OCI-LY7 (cell line): ENCODE measurements at regions not wholly inside any gene's neighbourhood (a gene's known extent, or its start where the extent isn't known, plus 50 kb on each side); places are given as distances from the start of the nearest gene placed in this dataset.
A peak's percentile ranks its signal among the peaks of the same experiment; 100 is the strongest.

Experiments
- BruUV-seq: library from RNA; stranded (reverse); fragments of 400-500 nt; replicated peaks from 2 replicates; lab custom pipeline; 2021; lab: Mats Ljungman, UMichigan
- CTCF ChIA-PET: fragments of 300-600 bp; sonication (Branson Sonifier 250); formaldehyde crosslinking; loops from one replicate; lab custom pipeline; 2022; ENCODE audit warnings: antibody characterized with exemption; ENCODE audit not compliant: unreplicated experiment; lab: Charles Lee
- POLR2A ChIA-PET: fragments of 300-600 bp; sonication (Branson Sonifier 250); formaldehyde crosslinking; loops from one replicate; lab custom pipeline; 2022; ENCODE audit warnings: antibody characterized with exemption; lab: Charles Lee
- DNase-seq: peaks from one replicate; pipeline ENCODE4 v3.0.0-alpha.2; 2015; ENCODE audit warnings: low spot score
- H2AFZ ChIP-seq: fragments of 200-600 bp; sonication (generic), shearing (Covaris generic); 2 replicates; pipeline ENCODE4 v1.6.1; 2014; ENCODE audit warnings: mild to moderate bottlenecking, antibody characterized with exemption, low read length, moderate library complexity
- H3K27ac ChIP-seq: fragments of 200-600 bp; sonication (generic); 2 replicates; pipeline ENCODE4 v1.5.1; 2014; ENCODE audit warnings: mixed run types, low read depth, mild to moderate bottlenecking, moderate library complexity, low read length, inconsistent platforms; ENCODE audit not compliant: poor library complexity, severe bottlenecking
- H3K36me3 ChIP-seq: fragments of 200-600 bp; sonication (generic); 2 replicates; pipeline ENCODE4 v1.6.1; 2014; ENCODE audit warnings: mild to moderate bottlenecking, antibody characterized with exemption, low read length, moderate library complexity, mixed read lengths; ENCODE audit not compliant: insufficient read depth
- H3K4me1 ChIP-seq: fragments of 200-600 bp; sonication (generic); 2 replicates; pipeline ENCODE4 v1.5.1; 2014; ENCODE audit warnings: mild to moderate bottlenecking, low read length; ENCODE audit not compliant: insufficient read depth, poor library complexity, severe bottlenecking
- H3K4me2 ChIP-seq: fragments of 200-600 bp; sonication (generic); 2 replicates; pipeline ENCODE4 v1.6.1; 2014; ENCODE audit warnings: mild to moderate bottlenecking, low read length
- H3K4me3 ChIP-seq: fragments of 200-600 bp; sonication (generic); 2 replicates; pipeline ENCODE4 v1.5.1; 2014; ENCODE audit warnings: mild to moderate bottlenecking, low read depth, low read length; ENCODE audit not compliant: poor library complexity, severe bottlenecking
- H3K79me2 ChIP-seq: fragments of 200-600 bp; sonication (generic); 2 replicates; pipeline ENCODE4 v1.6.1; 2016; ENCODE audit warnings: low read depth, mild to moderate bottlenecking, low read length, moderate library complexity, mixed read lengths; ENCODE audit not compliant: insufficient read depth
- H3K9me2 ChIP-seq: fragments of 200-600 bp; sonication (generic); 2 replicates; pipeline ENCODE4 v1.6.1; 2016; ENCODE audit warnings: mild to moderate bottlenecking, low read length, mixed read lengths; ENCODE audit not compliant: insufficient read depth
- H3K9me3 ChIP-seq: fragments of 200-600 bp; sonication (generic); 2 replicates; pipeline ENCODE4 v1.6.1; 2014; ENCODE audit warnings: mild to moderate bottlenecking, mixed run types, low read length, mixed read lengths
- H4K20me1 ChIP-seq: fragments of 200-600 bp; sonication (generic); 2 replicates; pipeline ENCODE4 v1.6.1; 2014; ENCODE audit warnings: mild to moderate bottlenecking, antibody characterized with exemption, low read length, moderate library complexity, mixed read lengths; ENCODE audit not compliant: insufficient read depth
- EZH2phosphoT487 ChIP-seq: fragments of 200-600 bp; sonication (generic); IDR thresholded peaks from 2 replicates; pipeline ENCODE4 v1.6.1; 2018; ENCODE audit warnings: low read depth, borderline replicate concordance, mild to moderate bottlenecking, mixed run types, antibody characterized with exemption, low read length, moderate library complexity, mixed read lengths
- intact Hi-C: fragments of 100-400 bp; cut with micrococcal nuclease; formaldehyde crosslinking; loops from one replicate; pipeline ENCODE4 v1.10.0; 2022; ENCODE audit not compliant: unreplicated experiment
- TF ChIP-seq, protein P1 (sequence below): fragments of 200-600 bp; sonication (generic); conservative IDR thresholded peaks from 2 replicates; pipeline ENCODE4 v1.5.1; 2014; ENCODE audit warnings: mild to moderate bottlenecking, antibody characterized with exemption, low read length, moderate library complexity, mixed read lengths

DNA sequence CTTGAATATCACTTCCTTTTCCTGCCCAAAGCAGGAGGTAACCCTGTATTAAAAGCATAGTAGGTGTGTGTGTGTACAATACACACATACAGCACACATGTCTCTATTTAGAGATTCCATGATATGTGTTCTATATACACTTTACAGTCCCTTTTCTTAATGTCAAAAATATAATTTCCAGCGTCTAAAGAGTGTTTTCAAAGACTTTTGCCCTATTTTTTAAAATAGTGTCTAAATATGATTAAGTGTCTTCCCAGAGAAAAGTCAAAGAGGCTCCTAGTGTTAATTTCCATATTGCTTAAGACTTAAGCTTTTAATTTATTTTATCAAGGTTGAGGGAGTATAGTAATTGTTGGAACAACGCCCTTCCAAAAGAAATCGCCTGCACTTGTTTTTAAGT lies 420.3 kb upstream of the POU3F3 start:
- Histone ChIP-seq H3K9me2 (no peaks in the 10 kb centered on the region), H3K79me2 (no peaks in the 10 kb centered on the region), H3K4me3 (no peak overlapping the region), H3K9me3 (no peaks in the 10 kb centered on the region), H4K20me1 (no peaks in the 10 kb centered on the region), H3K36me3 (no peaks in the 10 kb centered on the region), H2AFZ (no peak overlapping the region), H3K4me2 (peak overlapping the region; percentile 18; the same call in 1 of the 2 replicates), H3K4me1 (no peaks in the 10 kb centered on the region), H3K27ac (no peak overlapping the region)
- CTCF ChIA-PET, result no interaction called here
- intact Hi-C loops, result no loop called here
- no peak for DNase-seq
- BruUV-seq, result no TSS peak
- POLR2A ChIA-PET, result interaction anchor here (0.6 kb wide), 1 partner anchor 1762 kb away, joined by 6 read pairs; no protein-coding TSS in a partner anchor
- TF ChIP-seq, protein P1, sequence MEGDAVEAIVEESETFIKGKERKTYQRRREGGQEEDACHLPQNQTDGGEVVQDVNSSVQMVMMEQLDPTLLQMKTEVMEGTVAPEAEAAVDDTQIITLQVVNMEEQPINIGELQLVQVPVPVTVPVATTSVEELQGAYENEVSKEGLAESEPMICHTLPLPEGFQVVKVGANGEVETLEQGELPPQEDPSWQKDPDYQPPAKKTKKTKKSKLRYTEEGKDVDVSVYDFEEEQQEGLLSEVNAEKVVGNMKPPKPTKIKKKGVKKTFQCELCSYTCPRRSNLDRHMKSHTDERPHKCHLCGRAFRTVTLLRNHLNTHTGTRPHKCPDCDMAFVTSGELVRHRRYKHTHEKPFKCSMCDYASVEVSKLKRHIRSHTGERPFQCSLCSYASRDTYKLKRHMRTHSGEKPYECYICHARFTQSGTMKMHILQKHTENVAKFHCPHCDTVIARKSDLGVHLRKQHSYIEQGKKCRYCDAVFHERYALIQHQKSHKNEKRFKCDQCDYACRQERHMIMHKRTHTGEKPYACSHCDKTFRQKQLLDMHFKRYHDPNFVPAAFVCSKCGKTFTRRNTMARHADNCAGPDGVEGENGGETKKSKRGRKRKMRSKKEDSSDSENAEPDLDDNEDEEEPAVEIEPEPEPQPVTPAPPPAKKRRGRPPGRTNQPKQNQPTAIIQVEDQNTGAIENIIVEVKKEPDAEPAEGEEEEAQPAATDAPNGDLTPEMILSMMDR, result no peak
- TF ChIP-seq EZH2phosphoT487, result no peak

DNA sequence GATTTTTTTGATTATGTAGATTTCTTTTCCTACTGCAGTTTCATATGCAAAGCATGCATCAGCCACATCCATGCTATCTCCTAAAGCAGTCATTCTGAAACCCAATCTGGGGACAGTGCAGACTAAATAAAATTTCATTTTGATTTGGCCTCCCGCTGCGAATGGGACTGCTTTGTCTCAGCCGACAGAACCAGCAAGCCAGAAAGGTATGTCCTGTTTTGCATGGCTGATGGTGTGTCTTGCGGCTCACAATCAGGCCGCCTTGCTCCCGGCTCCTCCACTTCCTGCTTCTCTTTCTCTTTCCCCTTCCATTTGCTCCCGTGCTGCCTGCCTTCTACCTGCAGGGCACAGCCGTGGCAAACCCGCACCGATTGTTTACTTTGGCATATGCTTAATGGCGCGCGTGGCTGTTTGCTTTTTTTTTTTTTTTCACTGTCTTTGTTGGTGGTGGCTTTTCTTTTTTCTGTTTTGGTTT lies 419.6 kb upstream of the POU3F3 start:
- intact Hi-C loops, result no loop called here
- Histone ChIP-seq H3K36me3 (no peaks in the 10 kb centered on the region), H3K79me2 (no peaks in the 10 kb centered on the region), H3K9me3 (no peaks in the 10 kb centered on the region), H3K4me2 (peak overlapping the region; percentile 46; the same call in 1 of the 2 replicates), H3K4me1 (no peaks in the 10 kb centered on the region), H3K4me3 (no peak overlapping the region), H3K9me2 (no peaks in the 10 kb centered on the region), H4K20me1 (no peaks in the 10 kb centered on the region), H2AFZ (peak overlapping the region; percentile 49; the same call in 1 of the 2 replicates), H3K27ac (no peak overlapping the region)
- no TSS peak for BruUV-seq
- POLR2A ChIA-PET, result interaction anchor here (0.6 kb wide), 1 partner anchor 27 kb away, joined by 5 read pairs; no protein-coding TSS in a partner anchor
- CTCF ChIA-PET, result no interaction called here
- TF ChIP-seq EZH2phosphoT487, result no peak
- TF ChIP-seq, protein P1, result no peak
- no peak for DNase-seq

DNA sequence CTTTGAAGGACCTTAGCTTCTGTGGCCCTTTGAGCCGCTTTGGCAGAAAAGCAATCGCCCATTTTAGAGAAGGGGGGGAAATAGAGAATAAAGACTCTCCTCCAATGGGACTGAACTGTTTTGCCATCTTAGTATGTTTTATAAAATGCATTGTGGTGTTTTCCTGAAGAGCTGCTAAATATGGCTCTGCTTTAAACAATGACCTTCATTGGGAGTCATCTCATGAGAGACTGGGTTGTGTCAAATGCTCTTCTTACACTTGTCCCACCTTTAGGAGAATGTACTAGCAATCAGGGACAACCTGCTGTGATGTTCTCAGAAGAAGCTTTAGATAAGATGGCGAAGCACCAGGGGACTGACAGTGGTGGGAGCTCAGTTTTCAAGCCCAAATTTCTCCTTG lies 418.9 kb upstream of the POU3F3 start:
- Histone ChIP-seq H2AFZ (peak overlapping the region; percentile 49; the same call in 1 of the 2 replicates), H4K20me1 (no peaks in the 10 kb centered on the region), H3K79me2 (no peaks in the 10 kb centered on the region), H3K4me2 (peak overlapping the region; percentile 46; the same call in 1 of the 2 replicates), H3K9me2 (no peaks in the 10 kb centered on the region), H3K36me3 (no peaks in the 10 kb centered on the region), H3K9me3 (no peaks in the 10 kb centered on the region), H3K4me3 (no peak overlapping the region), H3K27ac (no peak overlapping the region), H3K4me1 (no peaks in the 10 kb centered on the region)
- POLR2A ChIA-PET, result interaction anchor here (0.5 to 0.6 kb wide), 2 partner anchors 26 to 1134 kb away, joined by 3 to 5 read pairs; no protein-coding TSS in a partner anchor
- CTCF ChIA-PET, result no interaction called here
- intact Hi-C loops, result no loop called here
- DNase-seq, result no peak
- TF ChIP-seq EZH2phosphoT487, result no peak
- TF ChIP-seq, protein P1, result no peak
- no TSS peak for BruUV-seq
